22Rv1 (cell line): ENCODE measurements at regions not wholly inside any gene's neighbourhood (a gene's known extent, or its start where the extent isn't known, plus 50 kb on each side); places are given as distances from the start of the nearest gene placed in this dataset.

Experiments used
- CTCF ChIP-seq: fragments of 450-650 bp; IDR thresholded peaks from 2 replicates; pipeline ENCODE4 v1.5.1; 2017; ENCODE audit warnings: mild to moderate bottlenecking
- ZFX ChIP-seq: fragments of 450-650 bp; IDR thresholded peaks from 2 replicates; pipeline ENCODE4 v1.6.1; 2017; ENCODE audit warnings: antibody characterized with exemption, borderline replicate concordance

- TF ChIP-seq CTCF = no peak
- no peak for TF ChIP-seq ZFX
Observed at GRCh38 chr14:43408472-43408871, 1098.6 kb downstream of the FSCB start.
